ENCODE measurements at regions not wholly inside any gene's neighbourhood (a gene's known extent, or its start where the extent isn't known, plus 50 kb on each side); places are given as distances from the start of the nearest gene placed in this dataset.

DNA sequence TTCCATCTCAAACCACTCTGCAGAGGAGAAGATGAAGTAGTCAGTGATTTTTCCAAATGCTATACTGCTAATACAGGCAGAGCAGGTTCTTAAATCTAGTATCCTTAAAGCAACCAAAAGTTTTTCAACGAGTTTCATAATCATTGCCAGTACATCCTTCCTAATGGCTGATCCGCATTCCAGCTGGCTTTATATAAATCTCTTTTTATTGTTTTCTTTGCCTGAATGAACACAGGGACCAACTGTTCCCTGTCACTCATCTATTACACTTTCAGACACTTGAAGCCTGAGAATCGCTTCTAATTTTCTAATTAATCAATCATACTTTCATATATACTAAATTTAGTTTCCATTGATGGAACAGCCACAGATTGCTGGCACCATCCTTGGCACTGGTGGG is 508.6 kb downstream of the RAB28 start:
- no peaks in the 10 kb centered on the region for H4K20me1 ChIP-seq (replicated peaks; ENCODE audit: control insufficient read depth, insufficient read depth, low read length)
- TF ChIP-seq ZSCAN32 (CRISPR knock-in tag; IDR thresholded peaks at IDR 0.05) (no peak), PURB (CRISPR knock-in tag; IDR thresholded peaks at IDR 0.05; ENCODE audit: low read depth) (no peak), JUNB (CRISPR knock-in tag; conservative IDR thresholded peaks at IDR 0.05) (no peak), SMAD3 (CRISPR knock-in tag; conservative IDR thresholded peaks at IDR 0.05) (no peak), ZNF445 (CRISPR knock-in tag; IDR thresholded peaks at IDR 0.05; ENCODE audit: low read depth) (no peak), XRCC5 (IDR thresholded peaks at IDR 0.05; ENCODE audit: low read depth, low read length) (no peak), TAF9B (IDR thresholded peaks at IDR 0.05; ENCODE audit: partially characterized antibody) (no peak), U2AF2 (optimal IDR thresholded peaks at IDR 0.05; ENCODE audit: low read depth, low read length) (no peak), FOXA1 (IDR thresholded peaks at IDR 0.05; ENCODE audit: borderline replicate concordance) (no peak), ZFP36 (IDR thresholded peaks at IDR 0.05; ENCODE audit: low read depth, low read length, partially characterized antibody) (no peak), MCM5 (IDR thresholded peaks at IDR 0.05; ENCODE audit: low read depth) (no peak), SIN3B (IDR thresholded peaks at IDR 0.05; ENCODE audit: low read depth) (no peak), ELF4 (CRISPR knock-in tag; IDR thresholded peaks at IDR 0.05) (no peak), ZFPM2 (CRISPR knock-in tag; IDR thresholded peaks at IDR 0.05) (no peak)
- TF ChIP-seq, protein P1, sequence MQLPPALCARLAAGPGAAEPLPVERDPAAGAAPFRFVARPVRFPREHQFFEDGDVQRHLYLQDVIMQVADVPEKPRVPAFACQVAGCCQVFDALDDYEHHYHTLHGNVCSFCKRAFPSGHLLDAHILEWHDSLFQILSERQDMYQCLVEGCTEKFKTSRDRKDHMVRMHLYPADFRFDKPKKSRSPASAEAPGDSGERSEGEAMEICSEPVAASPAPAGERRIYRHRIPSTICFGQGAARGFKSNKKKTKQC (CRISPR knock-in tag; IDR thresholded peaks at IDR 0.05) = no peak
- TF ChIP-seq, protein P2, sequence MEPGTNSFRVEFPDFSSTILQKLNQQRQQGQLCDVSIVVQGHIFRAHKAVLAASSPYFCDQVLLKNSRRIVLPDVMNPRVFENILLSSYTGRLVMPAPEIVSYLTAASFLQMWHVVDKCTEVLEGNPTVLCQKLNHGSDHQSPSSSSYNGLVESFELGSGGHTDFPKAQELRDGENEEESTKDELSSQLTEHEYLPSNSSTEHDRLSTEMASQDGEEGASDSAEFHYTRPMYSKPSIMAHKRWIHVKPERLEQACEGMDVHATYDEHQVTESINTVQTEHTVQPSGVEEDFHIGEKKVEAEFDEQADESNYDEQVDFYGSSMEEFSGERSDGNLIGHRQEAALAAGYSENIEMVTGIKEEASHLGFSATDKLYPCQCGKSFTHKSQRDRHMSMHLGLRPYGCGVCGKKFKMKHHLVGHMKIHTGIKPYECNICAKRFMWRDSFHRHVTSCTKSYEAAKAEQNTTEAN (CRISPR knock-in tag; IDR thresholded peaks at IDR 0.05) = no peak
- TF ChIP-seq, protein P3, sequence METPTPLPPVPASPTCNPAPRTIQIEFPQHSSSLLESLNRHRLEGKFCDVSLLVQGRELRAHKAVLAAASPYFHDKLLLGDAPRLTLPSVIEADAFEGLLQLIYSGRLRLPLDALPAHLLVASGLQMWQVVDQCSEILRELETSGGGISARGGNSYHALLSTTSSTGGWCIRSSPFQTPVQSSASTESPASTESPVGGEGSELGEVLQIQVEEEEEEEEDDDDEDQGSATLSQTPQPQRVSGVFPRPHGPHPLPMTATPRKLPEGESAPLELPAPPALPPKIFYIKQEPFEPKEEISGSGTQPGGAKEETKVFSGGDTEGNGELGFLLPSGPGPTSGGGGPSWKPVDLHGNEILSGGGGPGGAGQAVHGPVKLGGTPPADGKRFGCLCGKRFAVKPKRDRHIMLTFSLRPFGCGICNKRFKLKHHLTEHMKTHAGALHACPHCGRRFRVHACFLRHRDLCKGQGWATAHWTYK (CRISPR knock-in tag; IDR thresholded peaks at IDR 0.05) = no peak
- TF ChIP-seq, protein P4, sequence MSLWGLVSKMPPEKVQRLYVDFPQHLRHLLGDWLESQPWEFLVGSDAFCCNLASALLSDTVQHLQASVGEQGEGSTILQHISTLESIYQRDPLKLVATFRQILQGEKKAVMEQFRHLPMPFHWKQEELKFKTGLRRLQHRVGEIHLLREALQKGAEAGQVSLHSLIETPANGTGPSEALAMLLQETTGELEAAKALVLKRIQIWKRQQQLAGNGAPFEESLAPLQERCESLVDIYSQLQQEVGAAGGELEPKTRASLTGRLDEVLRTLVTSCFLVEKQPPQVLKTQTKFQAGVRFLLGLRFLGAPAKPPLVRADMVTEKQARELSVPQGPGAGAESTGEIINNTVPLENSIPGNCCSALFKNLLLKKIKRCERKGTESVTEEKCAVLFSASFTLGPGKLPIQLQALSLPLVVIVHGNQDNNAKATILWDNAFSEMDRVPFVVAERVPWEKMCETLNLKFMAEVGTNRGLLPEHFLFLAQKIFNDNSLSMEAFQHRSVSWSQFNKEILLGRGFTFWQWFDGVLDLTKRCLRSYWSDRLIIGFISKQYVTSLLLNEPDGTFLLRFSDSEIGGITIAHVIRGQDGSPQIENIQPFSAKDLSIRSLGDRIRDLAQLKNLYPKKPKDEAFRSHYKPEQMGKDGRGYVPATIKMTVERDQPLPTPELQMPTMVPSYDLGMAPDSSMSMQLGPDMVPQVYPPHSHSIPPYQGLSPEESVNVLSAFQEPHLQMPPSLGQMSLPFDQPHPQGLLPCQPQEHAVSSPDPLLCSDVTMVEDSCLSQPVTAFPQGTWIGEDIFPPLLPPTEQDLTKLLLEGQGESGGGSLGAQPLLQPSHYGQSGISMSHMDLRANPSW (CRISPR knock-in tag; IDR thresholded peaks at IDR 0.05) = no peak
- no peak overlapping the region for H3K4me3 ChIP-seq
- H3K27me3 ChIP-seq (ENCODE audit: control insufficient read depth in 2 of 2, insufficient read depth in 2 of 2, low read length in 2 of 2) = no peaks in the 10 kb centered on the region
- no peaks in the 10 kb centered on the region for H3K36me3 ChIP-seq (ENCODE audit: control insufficient read depth, insufficient read depth, low read length)
- no peaks in the 10 kb centered on the region for H3K9me1 ChIP-seq (ENCODE audit: control insufficient read depth, insufficient read depth, low read length)
- H2AFZ ChIP-seq (ENCODE audit: low read depth, low read length) = no peak overlapping the region
- in situ Hi-C loops (cut with MboI) = no loop called here
- 0% methylated on average over 3 of the region's 3 CpGs for WGBS (ENCODE audit: insufficient coverage, low coverage, missing lambda C conversion rate)
- H3K4me1 ChIP-seq (replicated peaks in 1 of 2; ENCODE audit: control insufficient read depth in 2 of 2, insufficient read depth in 2 of 2, low read length in 2 of 2) = no peaks in the 10 kb centered on the region
- no peak overlapping the region for H3K4me2 ChIP-seq (ENCODE audit: insufficient read depth, low read length)
- no peaks in the 10 kb centered on the region for H3K79me2 ChIP-seq (ENCODE audit: control insufficient read depth, insufficient read depth, low read length)
- POLR2A ChIA-PET = no interaction called here
- FAIRE-seq (no peak), DNase-seq (ENCODE audit: extremely low read depth in 1 of 4, low spot score in 3 of 4) (no peak), ATAC-seq (no peak)
- CTCF ChIA-PET (ENCODE audit: low intra/inter-chr PET ratio) = no interaction called here
- no TSS peak for BruUV-seq (replicated peaks)
- H3K9me3 ChIP-seq (replicated peaks; ENCODE audit: control insufficient read depth, insufficient read depth, low read depth, low read length) = no peaks in the 10 kb centered on the region
- H3K9ac ChIP-seq (ENCODE audit: insufficient read depth in 1 of 2, low read depth in 2 of 2, low read length in 2 of 2) = no peak overlapping the region
- H3K27ac ChIP-seq (ENCODE audit: extremely low read depth, low read depth, low read length) = no peak overlapping the region
- intact Hi-C loops (cut with micrococcal nuclease) = no loop called here

Measured in K562 (cell line).